Trophoblast cell (in vitro differentiated cells and primary cell): ENCODE measurements at regions not wholly inside any gene's neighbourhood (a gene's known extent, or its start where the extent isn't known, plus 50 kb on each side); places are given as distances from the start of the nearest gene placed in this dataset.
"Not testable (repeated sequence)": the region's sequence is repeated elsewhere in the genome, so short reads cannot be mapped to it uniquely, and the experiment has no call there.

ENCODE experiments used
- DNase-seq, 2 donors: peaks; one replicate each; pipeline ENCODE4 v3.0.0-alpha.2; 2016
- H2AFZ ChIP-seq: 2 replicates; pipeline ENCODE4 v1.6.1; 2013; ENCODE audit warnings: low read length, moderate library complexity, mild to moderate bottlenecking; ENCODE audit not compliant: insufficient read depth, poor library complexity
- H2AK5ac ChIP-seq: 2 replicates; pipeline ENCODE4 v1.6.1; 2013; ENCODE audit warnings: mild to moderate bottlenecking, low read length
- H2BK120ac ChIP-seq: 2 replicates; pipeline ENCODE4 v1.6.1; 2013; ENCODE audit warnings: low read length, mild to moderate bottlenecking, moderate library complexity; ENCODE audit not compliant: insufficient read depth, poor library complexity
- H2BK12ac ChIP-seq: 2 replicates; pipeline ENCODE4 v1.6.1; 2013; ENCODE audit warnings: mild to moderate bottlenecking, low read length, moderate library complexity
- H2BK5ac ChIP-seq: 2 replicates; pipeline ENCODE4 v1.6.1; 2013; ENCODE audit warnings: low read length, low read depth, moderate library complexity, mild to moderate bottlenecking; ENCODE audit not compliant: poor library complexity
- H3K14ac ChIP-seq: 2 replicates; pipeline ENCODE4 v1.6.1; 2013; ENCODE audit warnings: mild to moderate bottlenecking, low read length
- H3K18ac ChIP-seq: 2 replicates; pipeline ENCODE4 v1.6.1; 2013; ENCODE audit warnings: mild to moderate bottlenecking, low read length
- H3K23ac ChIP-seq: 2 replicates; pipeline ENCODE4 v1.6.1; 2013; ENCODE audit warnings: low read length
- H3K27ac ChIP-seq: 2 replicates; pipeline ENCODE4 v1.5.1; 2013; ENCODE audit warnings: low read depth, mild to moderate bottlenecking, inconsistent platforms, low read length, moderate library complexity
- H3K27me3 ChIP-seq: 2 replicates; pipeline ENCODE4 v1.6.1; 2013; ENCODE audit warnings: inconsistent platforms, mild to moderate bottlenecking, low read length, moderate library complexity; ENCODE audit not compliant: insufficient read depth
- H3K36me3 ChIP-seq, 2 experiments: 1 replicate in 1 of 2; 2 replicates in 1 of 2; pipeline ENCODE4 v1.6.1; 2013; ENCODE audit warnings: low read length in 2 of 2, mild to moderate bottlenecking in 2 of 2, moderate library complexity in 1 of 2; ENCODE audit not compliant: insufficient read depth in 2 of 2, control insufficient read depth in 1 of 2
- H3K4ac ChIP-seq: 2 replicates; pipeline ENCODE4 v1.6.1; 2013; ENCODE audit warnings: low read depth, mild to moderate bottlenecking, low read length, moderate library complexity
- H3K4me1 ChIP-seq, 2 experiments: 1 replicate in 1 of 2; 2 replicates in 1 of 2; pipeline ENCODE4 v1.6.1; 2013; ENCODE audit warnings: low read length in 2 of 2, mild to moderate bottlenecking in 2 of 2, moderate library complexity in 1 of 2; ENCODE audit not compliant: insufficient read depth in 2 of 2, control insufficient read depth in 1 of 2
- H3K4me2 ChIP-seq: 2 replicates; pipeline ENCODE4 v1.6.1; 2013; ENCODE audit warnings: inconsistent platforms, mild to moderate bottlenecking, low read length, moderate library complexity
- H3K4me3 ChIP-seq: 2 replicates; pipeline ENCODE4 v1.5.1; 2013; ENCODE audit warnings: mild to moderate bottlenecking, low read depth, low read length, inconsistent platforms
- H3K79me1 ChIP-seq: one replicate; pipeline ENCODE4 v1.6.1; 2013; ENCODE audit warnings: low read length
- H3K79me2 ChIP-seq: 2 replicates; pipeline ENCODE4 v1.6.1; 2013; ENCODE audit warnings: low read length, mild to moderate bottlenecking; ENCODE audit not compliant: control insufficient read depth, insufficient read depth, poor library complexity
- H3K9ac ChIP-seq: 2 replicates; pipeline ENCODE4 v1.6.1; 2013; ENCODE audit warnings: mild to moderate bottlenecking, low read length
- H3K9me3 ChIP-seq: 2 replicates; pipeline ENCODE4 v1.6.1; 2013; ENCODE audit warnings: low read depth, mild to moderate bottlenecking, control low read depth, inconsistent platforms, low read length; ENCODE audit not compliant: insufficient read depth
- H4K12ac ChIP-seq: 2 replicates; pipeline ENCODE4 v1.6.1; 2013; ENCODE audit warnings: low read depth, mild to moderate bottlenecking, low read length, moderate library complexity
- H4K8ac ChIP-seq: 2 replicates; pipeline ENCODE4 v1.6.1; 2013; ENCODE audit warnings: low read depth, mild to moderate bottlenecking, low read length, moderate library complexity
- H4K91ac ChIP-seq: one replicate; pipeline ENCODE4 v1.6.1; 2013; ENCODE audit warnings: low read depth, mild to moderate bottlenecking, low read length, moderate library complexity
- WGBS: extraction: QIAGEN DNeasy Blood & Tissue Kit; methylation state at CpG from one replicate; pipeline ENCODE4 v1.1.7; 2013; ENCODE audit warnings: missing lambda C conversion rate; ENCODE audit not compliant: insufficient read length, insufficient coverage; ENCODE audit errors: extremely low coverage; 5-methylcytosine and 5-hydroxymethylcytosine counted together

DNA sequence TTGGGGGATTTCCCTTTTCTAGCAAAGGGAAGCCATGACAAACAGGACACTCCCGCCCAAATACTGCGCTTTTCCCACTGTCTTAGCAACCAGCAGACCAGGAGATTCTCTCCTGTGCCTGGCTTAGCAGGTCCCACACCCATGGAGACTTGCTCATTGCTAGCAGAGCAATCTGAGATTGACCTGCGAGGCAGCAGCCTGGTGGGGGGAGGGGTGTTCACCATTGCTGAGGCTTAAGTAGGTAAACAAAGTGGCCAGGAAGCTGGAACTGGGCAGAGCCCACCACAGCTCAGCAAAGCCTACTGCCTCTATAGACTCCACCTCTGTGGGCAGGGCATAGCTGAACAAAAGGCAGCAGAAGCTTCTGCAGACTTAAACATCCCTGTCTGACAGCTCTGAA is 279.2 kb downstream of the DEPDC1B start:
- H3K18ac ChIP-seq, H3K4me1 ChIP-seq, H2BK120ac ChIP-seq, DNase-seq, H3K79me2 ChIP-seq, H4K12ac ChIP-seq, H3K27ac ChIP-seq, H4K91ac ChIP-seq, H3K23ac ChIP-seq, H3K4me2 ChIP-seq, H3K14ac ChIP-seq, H2AFZ ChIP-seq, H2BK5ac ChIP-seq, H3K36me3 ChIP-seq, H4K8ac ChIP-seq, H2BK12ac ChIP-seq, H3K4me3 ChIP-seq, H3K4ac ChIP-seq, H2AK5ac ChIP-seq, H3K9me3 ChIP-seq, H3K27me3 ChIP-seq, H3K9ac ChIP-seq, H3K79me1 ChIP-seq: not testable (repeated sequence)
- no CpG with 5 or more reads among the region's 3 CpGs for WGBS

DNA sequence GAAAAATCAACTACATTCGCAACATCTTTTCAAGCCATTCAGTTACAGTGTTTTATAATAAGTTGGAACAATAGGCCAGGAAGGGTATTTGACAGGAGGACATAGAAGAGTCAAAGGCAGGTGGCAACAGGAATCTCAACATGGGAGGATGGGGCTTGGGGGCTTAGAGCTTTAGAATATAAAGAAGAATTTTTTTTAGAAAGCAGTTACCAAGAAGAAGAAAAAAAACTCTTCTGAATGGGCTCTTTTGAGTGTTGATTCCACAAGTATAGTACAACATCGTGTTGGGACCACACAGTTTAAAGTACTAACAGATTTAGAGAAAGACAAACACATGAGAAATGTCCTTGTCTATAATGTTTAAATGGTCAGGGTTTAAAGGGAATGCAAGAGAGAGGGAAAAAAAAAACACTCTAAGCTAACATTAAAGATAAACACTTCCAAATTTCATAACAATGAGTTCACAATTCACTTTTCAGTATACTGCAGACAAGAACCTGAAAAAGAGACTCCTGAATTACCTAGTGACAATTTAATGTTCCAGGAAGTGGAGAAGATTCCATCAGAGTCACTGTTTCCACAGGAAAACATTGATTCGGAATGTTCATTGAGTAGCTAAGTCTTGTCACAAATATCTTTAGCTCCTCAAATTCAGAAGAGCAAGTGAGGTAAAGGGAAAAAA is 282.3 kb downstream of the DEPDC1B start:
- Histone ChIP-seq H3K4ac (no peak overlapping the region), H3K9me3 (peaks cover 5% of the 10 kb centered on the region), H4K8ac (no peak overlapping the region), H3K4me2 (no peak overlapping the region), H3K9ac (no peak overlapping the region), H2BK120ac (no peak overlapping the region), H4K91ac (no peak overlapping the region), H2AFZ (no peak overlapping the region), H3K27me3 (no peaks in the 10 kb centered on the region), H4K12ac (no peak overlapping the region), H3K23ac (no peak overlapping the region), H3K79me1 (no peaks in the 10 kb centered on the region), H2AK5ac (no peak overlapping the region), H3K18ac (no peak overlapping the region), H3K79me2 (no peaks in the 10 kb centered on the region), H2BK12ac (no peak overlapping the region), H3K4me1 (no peaks in the 10 kb centered on the region), H2BK5ac (no peak overlapping the region), H3K27ac (no peak overlapping the region), H3K4me3 (no peak overlapping the region), H3K14ac (no peak overlapping the region), H3K36me3 (peaks cover 0 to 2% of the 10 kb centered on the region in 2 experiments)
- no CpG with 5 or more reads among the region's 3 CpGs for WGBS
- no peak for DNase-seq

GRCh38 chr5:60415443-60415842 is 284.5 kb downstream of the DEPDC1B start:
- peaks cover 3% of the 10 kb centered on the region for H3K9me3 ChIP-seq
- H3K79me2 ChIP-seq = no peaks in the 10 kb centered on the region
- H2BK12ac ChIP-seq = no peak overlapping the region
- no peak overlapping the region for H3K14ac ChIP-seq
- H3K23ac ChIP-seq = no peak overlapping the region
- no peak overlapping the region for H2AFZ ChIP-seq
- no peak overlapping the region for H3K18ac ChIP-seq
- H2BK5ac ChIP-seq = no peak overlapping the region
- no peak overlapping the region for H2AK5ac ChIP-seq
- H2BK120ac ChIP-seq = no peak overlapping the region
- no peaks in the 10 kb centered on the region for H3K4me1 ChIP-seq
- no peaks in the 10 kb centered on the region for H3K27me3 ChIP-seq
- no peak overlapping the region for H3K27ac ChIP-seq
- no peak overlapping the region for H3K9ac ChIP-seq
- no peak overlapping the region for H3K4me3 ChIP-seq
- H3K36me3 ChIP-seq = peaks cover 0 to 2% of the 10 kb centered on the region in 2 experiments
- no peak for DNase-seq
- peak overlapping the region; percentile 43 for H4K12ac ChIP-seq
- WGBS = no CpG with 5 or more reads among the region's 23 CpGs
- no peak overlapping the region for H4K91ac ChIP-seq
- no peak overlapping the region for H4K8ac ChIP-seq
- no peak overlapping the region for H3K4me2 ChIP-seq
- H3K79me1 ChIP-seq = no peaks in the 10 kb centered on the region
- no peak overlapping the region for H3K4ac ChIP-seq

GRCh38 chr5:60410427-60410826 is 289.5 kb downstream of the DEPDC1B start:
- Histone ChIP-seq H3K79me1 (no peaks in the 10 kb centered on the region), H3K36me3 (no peaks in the 10 kb centered on the region), H4K12ac (no peak overlapping the region), H3K9me3 (peaks cover under 1% of the 10 kb centered on the region), H3K14ac (no peak overlapping the region), H3K4me3 (no peak overlapping the region), H3K4ac (no peak overlapping the region), H3K18ac (no peak overlapping the region), H3K9ac (no peak overlapping the region), H2BK5ac (no peak overlapping the region), H3K79me2 (no peaks in the 10 kb centered on the region), H4K91ac (no peak overlapping the region), H3K4me2 (no peak overlapping the region), H2BK120ac (no peak overlapping the region), H2AK5ac (no peak overlapping the region), H3K27me3 (no peaks in the 10 kb centered on the region), H2BK12ac (no peak overlapping the region), H3K4me1 (no peaks in the 10 kb centered on the region), H2AFZ (no peak overlapping the region), H3K23ac (no peak overlapping the region), H4K8ac (no peak overlapping the region), H3K27ac (no peak overlapping the region)
- DNase-seq = no peak
- no CpG with 5 or more reads among the region's 1 CpG for WGBS
